Keratinocyte (primary cell): ENCODE measurements at regions not wholly inside any gene's neighbourhood (a gene's known extent, or its start where the extent isn't known, plus 50 kb on each side); places are given as distances from the start of the nearest gene placed in this dataset.

Source experiments
- DNase-seq: peaks from one replicate; pipeline ENCODE4 v3.0.0-alpha.2; 2011; ENCODE audit warnings: low read depth, missing footprints, low spot score
- FAIRE-seq: peaks from 2 replicates; lab custom pipeline; 2011; peaks lifted over from hg19 to GRCh38; lab: Jason Lieb, UNC
- H2AFZ ChIP-seq: 2 replicates; pipeline ENCODE4 v1.6.0; 2012; ENCODE audit warnings: low read length, control low read depth, inconsistent platforms; ENCODE audit not compliant: control insufficient read depth
- H3K27ac ChIP-seq: 2 replicates; pipeline ENCODE4 v1.5.1; 2011; ENCODE audit warnings: low read length; ENCODE audit not compliant: control insufficient read depth, insufficient read depth
- H3K27me3 ChIP-seq: 3 replicates; pipeline ENCODE4 v1.6.0; 2011; ENCODE audit warnings: low read length; ENCODE audit not compliant: control insufficient read depth, insufficient read depth; ENCODE audit errors: extremely low read depth
- H3K36me3 ChIP-seq, 2 experiments: 2 replicates in 1 of 2; 3 replicates in 1 of 2; pipeline ENCODE4 v1.5.1; 2011; ENCODE audit warnings: low read length in 2 of 2, mild to moderate bottlenecking in 1 of 2; ENCODE audit not compliant: control insufficient read depth in 2 of 2, insufficient read depth in 2 of 2; ENCODE audit errors: extremely low read depth in 1 of 2
- H3K4me1 ChIP-seq: 3 replicates; pipeline ENCODE4 v1.5.1; 2011; ENCODE audit warnings: low read length; ENCODE audit not compliant: control insufficient read depth, insufficient read depth; ENCODE audit errors: extremely low read depth
- H3K4me2 ChIP-seq: 3 replicates; pipeline ENCODE4 v1.6.0; 2011; ENCODE audit warnings: low read depth, low read length; ENCODE audit not compliant: control insufficient read depth, insufficient read depth; ENCODE audit errors: extremely low read depth
- H3K4me3 ChIP-seq, 3 experiments: fragments of 200-600 bp in 1 of 3; sonication (generic) in 1 of 3; 2 replicates in 2 of 3; 3 replicates in 1 of 3; pipeline ENCODE4 v1.5.1; 2011 to 2016; ENCODE audit warnings: low read length in 3 of 3, mild to moderate bottlenecking in 3 of 3, control low read depth in 2 of 3, inconsistent platforms in 1 of 3, low read depth in 1 of 3, mixed read lengths in 1 of 3, mixed run types in 1 of 3, moderate library complexity in 1 of 3; ENCODE audit not compliant: control insufficient read depth in 2 of 3, insufficient read depth in 2 of 3; ENCODE audit errors: extremely low read depth in 1 of 3
- H3K79me2 ChIP-seq: 2 replicates; pipeline ENCODE4 v1.6.0; 2012; ENCODE audit warnings: low read length; ENCODE audit not compliant: control insufficient read depth, insufficient read depth
- H3K9ac ChIP-seq: 3 replicates; pipeline ENCODE4 v1.6.0; 2011; ENCODE audit warnings: low read length; ENCODE audit not compliant: control insufficient read depth, insufficient read depth; ENCODE audit errors: extremely low read depth
- H3K9me1 ChIP-seq: 3 replicates; pipeline ENCODE4 v1.6.0; 2011; ENCODE audit warnings: low read length; ENCODE audit not compliant: control insufficient read depth, insufficient read depth; ENCODE audit errors: extremely low read depth
- H3K9me3 ChIP-seq: 2 replicates; pipeline ENCODE4 v1.5.1; 2012; ENCODE audit warnings: low read depth, low read length; ENCODE audit not compliant: control insufficient read depth
- H4K20me1 ChIP-seq: 3 replicates; pipeline ENCODE4 v1.6.0; 2011; ENCODE audit warnings: low read length; ENCODE audit not compliant: control insufficient read depth, insufficient read depth; ENCODE audit errors: extremely low read depth
- CTCF ChIP-seq, 3 experiments: IDR thresholded peaks in 1 of 3; conservative IDR thresholded peaks in 1 of 3; optimal IDR thresholded peaks in 1 of 3; 2 replicates in 2 of 3; 3 replicates in 1 of 3; pipeline versions ENCODE3 to v1.5.1; 2011; ENCODE audit warnings: low read length in 3 of 3, mild to moderate bottlenecking in 3 of 3, moderate library complexity in 2 of 3, control low read depth in 1 of 3, inconsistent platforms in 1 of 3; ENCODE audit not compliant: insufficient read depth in 2 of 3; ENCODE audit errors: extremely low read depth in 1 of 3
- EZH2 ChIP-seq: IDR thresholded peaks from one replicate; pipeline ENCODE4 v1.6.1; 2012; ENCODE audit warnings: inconsistent platforms, mild to moderate bottlenecking, low read length, moderate library complexity
- dilution Hi-C: fragments of 300-500 bp; cut with MboI; formaldehyde crosslinking; loops from one replicate; pipeline ENCODE4 v1.7.0; 2020; ENCODE audit warnings: low sequenced_read_pairs; ENCODE audit not compliant: extremely low pct_ligation_motif_present

DNA sequence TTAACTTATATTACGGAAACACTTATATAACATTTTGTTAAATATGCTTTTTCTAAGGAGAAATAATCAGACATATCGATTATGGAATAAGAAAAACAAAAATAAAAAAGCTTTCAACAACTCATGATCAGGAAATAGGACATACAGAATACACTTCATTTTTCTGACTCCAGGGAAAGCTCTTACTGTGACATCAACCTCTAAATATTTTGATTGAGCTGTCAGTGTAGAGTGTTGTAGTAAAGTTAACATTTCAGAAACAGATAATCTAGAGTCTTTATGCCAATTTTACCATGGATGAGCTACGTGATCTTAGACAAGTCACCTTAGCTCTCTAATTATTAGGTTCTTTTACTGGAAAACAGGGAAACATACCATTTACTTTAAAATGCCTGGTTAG, 218.9 kb upstream of the SORCS1 start:
- no peak for DNase-seq
- Histone ChIP-seq H3K27ac (no peak overlapping the region), H2AFZ (no peak overlapping the region), H3K4me3 (no peak overlapping the region), H3K79me2 (no peaks in the 10 kb centered on the region), H3K9me3 (no peaks in the 10 kb centered on the region), H4K20me1 (no peaks in the 10 kb centered on the region), H3K27me3 (no peaks in the 10 kb centered on the region), H3K4me2 (no peak overlapping the region), H3K9ac (no peak overlapping the region), H3K9me1 (no peaks in the 10 kb centered on the region), H3K4me1 (no peaks in the 10 kb centered on the region), H3K36me3 (no peaks in the 10 kb centered on the region)
- no peak for FAIRE-seq
- TF ChIP-seq CTCF (optimal IDR thresholded peaks at IDR 0.05 in 1 of 3, IDR thresholded peaks at IDR 0.05 in 1 of 3, conservative IDR thresholded peaks at IDR 0.05 in 1 of 3; ENCODE audit: extremely low read depth in 1 of 3, insufficient read depth in 2 of 3, low read length in 3 of 3) (no peak), EZH2 (no peak)
- dilution Hi-C loops: no loop called here

GRCh38 chr10:107379601-107380000, 215.1 kb upstream of the SORCS1 start:
- H3K9me1 ChIP-seq: no peaks in the 10 kb centered on the region
- H3K36me3 ChIP-seq: no peaks in the 10 kb centered on the region
- no peaks in the 10 kb centered on the region for H3K27me3 ChIP-seq
- no peak overlapping the region for H2AFZ ChIP-seq
- no peak for DNase-seq
- H3K4me2 ChIP-seq: no peak overlapping the region
- no peaks in the 10 kb centered on the region for H3K9me3 ChIP-seq
- no peaks in the 10 kb centered on the region for H3K4me1 ChIP-seq
- dilution Hi-C loops: no loop called here
- H3K79me2 ChIP-seq: no peaks in the 10 kb centered on the region
- H3K27ac ChIP-seq: no peak overlapping the region
- no peak overlapping the region for H3K9ac ChIP-seq
- no peak for FAIRE-seq
- no peak overlapping the region for H3K4me3 ChIP-seq
- TF ChIP-seq CTCF (optimal IDR thresholded peaks at IDR 0.05 in 1 of 3, IDR thresholded peaks at IDR 0.05 in 1 of 3, conservative IDR thresholded peaks at IDR 0.05 in 1 of 3; ENCODE audit: extremely low read depth in 1 of 3, insufficient read depth in 2 of 3, low read length in 3 of 3) (no peak), EZH2 (no peak)
- no peaks in the 10 kb centered on the region for H4K20me1 ChIP-seq
